ENCODE measurements at regions not wholly inside any gene's neighbourhood (a gene's known extent, or its start where the extent isn't known, plus 50 kb on each side); places are given as distances from the start of the nearest gene placed in this dataset.
A peak's percentile ranks its signal among the peaks of the same experiment; 100 is the strongest.
"Not testable (repeated sequence)": the region's sequence is repeated elsewhere in the genome, so short reads cannot be mapped to it uniquely, and the experiment has no call there.

DNA sequence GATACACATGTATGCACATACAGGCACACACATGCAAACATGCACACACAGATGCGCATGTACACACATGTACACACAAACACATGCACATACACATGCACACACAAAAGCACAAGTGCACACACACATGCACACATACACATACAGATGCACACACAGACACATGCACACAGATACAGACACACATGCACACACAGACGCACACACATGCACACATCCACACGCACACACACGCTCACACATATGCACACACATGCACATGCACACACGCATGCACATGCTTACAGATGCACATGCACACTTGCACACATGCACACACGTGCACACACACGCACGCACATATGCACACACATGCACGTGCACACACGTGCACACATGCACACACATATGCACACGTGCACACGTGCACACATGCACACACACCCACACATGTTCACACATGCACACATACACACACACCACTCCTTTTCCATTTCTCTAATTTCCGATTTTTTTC is 283.8 kb upstream of the FRG2C start:
- in situ Hi-C loops (cut with MboI; ENCODE audit: low sequenced_read_pairs, unreplicated experiment) = no loop called here

DNA sequence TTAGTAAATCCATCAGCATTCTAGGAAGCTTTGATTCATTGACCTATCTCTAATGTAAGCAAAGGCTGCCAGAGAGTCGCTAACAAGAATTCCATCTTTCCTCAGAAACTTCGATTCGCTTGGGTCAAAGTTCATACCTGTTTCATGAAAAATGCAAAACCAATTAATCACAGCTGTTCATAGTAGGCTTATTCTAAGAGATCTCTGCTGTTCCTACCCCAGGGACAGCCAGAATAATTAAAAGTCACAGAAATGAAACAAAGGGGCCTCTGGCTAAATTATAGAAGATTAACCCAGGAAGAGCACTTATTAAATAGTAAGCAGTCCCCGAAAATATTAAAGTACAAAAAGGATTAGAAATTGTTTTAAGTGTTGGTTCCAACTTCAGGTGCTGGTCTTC is 280.1 kb upstream of the FRG2C start:
- DNase-seq (ENCODE audit: low spot score); in situ Hi-C loops (cut with MboI; ENCODE audit: low sequenced_read_pairs, unreplicated experiment): not testable (repeated sequence)

More for the DNA sequence above, 283.8 kb upstream of the FRG2C start:
- DNase-seq (ENCODE audit: low spot score) = no peak
- TF ChIP-seq, protein P1, sequence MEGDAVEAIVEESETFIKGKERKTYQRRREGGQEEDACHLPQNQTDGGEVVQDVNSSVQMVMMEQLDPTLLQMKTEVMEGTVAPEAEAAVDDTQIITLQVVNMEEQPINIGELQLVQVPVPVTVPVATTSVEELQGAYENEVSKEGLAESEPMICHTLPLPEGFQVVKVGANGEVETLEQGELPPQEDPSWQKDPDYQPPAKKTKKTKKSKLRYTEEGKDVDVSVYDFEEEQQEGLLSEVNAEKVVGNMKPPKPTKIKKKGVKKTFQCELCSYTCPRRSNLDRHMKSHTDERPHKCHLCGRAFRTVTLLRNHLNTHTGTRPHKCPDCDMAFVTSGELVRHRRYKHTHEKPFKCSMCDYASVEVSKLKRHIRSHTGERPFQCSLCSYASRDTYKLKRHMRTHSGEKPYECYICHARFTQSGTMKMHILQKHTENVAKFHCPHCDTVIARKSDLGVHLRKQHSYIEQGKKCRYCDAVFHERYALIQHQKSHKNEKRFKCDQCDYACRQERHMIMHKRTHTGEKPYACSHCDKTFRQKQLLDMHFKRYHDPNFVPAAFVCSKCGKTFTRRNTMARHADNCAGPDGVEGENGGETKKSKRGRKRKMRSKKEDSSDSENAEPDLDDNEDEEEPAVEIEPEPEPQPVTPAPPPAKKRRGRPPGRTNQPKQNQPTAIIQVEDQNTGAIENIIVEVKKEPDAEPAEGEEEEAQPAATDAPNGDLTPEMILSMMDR (IDR thresholded peaks at IDR 0.05; ENCODE audit: borderline replicate concordance, control extremely low read depth, extremely low read depth, insufficient read depth, missing control alignments) = no peak

DNA sequence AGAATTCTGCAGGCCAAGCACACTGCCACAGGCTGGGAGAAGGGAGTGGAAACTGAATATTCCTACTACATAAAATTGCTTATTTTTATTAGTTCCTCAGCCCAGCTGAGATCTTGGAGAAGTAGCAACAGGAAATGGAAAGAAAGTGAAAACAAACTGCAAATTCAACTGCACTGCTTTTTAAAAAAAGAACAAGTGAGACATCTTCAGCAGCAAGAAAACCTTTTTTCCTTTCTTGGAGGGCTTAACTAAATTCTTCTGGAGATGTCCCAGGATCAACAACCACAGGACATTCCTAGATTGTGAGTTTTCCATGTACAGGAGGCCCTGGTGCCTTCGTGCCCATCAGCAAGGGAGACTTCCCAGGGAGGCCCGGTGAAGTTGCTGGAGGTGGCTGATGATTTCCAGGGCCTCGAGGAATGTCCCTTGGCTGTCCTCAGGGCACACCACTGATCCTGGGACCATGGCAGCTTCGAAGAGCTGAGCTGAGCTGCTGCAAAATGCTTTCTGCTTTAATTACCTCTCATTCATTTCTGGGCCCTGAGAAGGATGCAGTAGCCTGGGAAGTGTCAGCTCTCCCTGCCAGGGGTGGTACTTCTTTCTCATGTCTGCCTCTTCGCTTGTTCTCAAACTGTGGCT is 275.5 kb upstream of the FRG2C start:
- DNase-seq (ENCODE audit: low spot score); in situ Hi-C loops (cut with MboI; ENCODE audit: low sequenced_read_pairs, unreplicated experiment): not testable (repeated sequence)

DNA sequence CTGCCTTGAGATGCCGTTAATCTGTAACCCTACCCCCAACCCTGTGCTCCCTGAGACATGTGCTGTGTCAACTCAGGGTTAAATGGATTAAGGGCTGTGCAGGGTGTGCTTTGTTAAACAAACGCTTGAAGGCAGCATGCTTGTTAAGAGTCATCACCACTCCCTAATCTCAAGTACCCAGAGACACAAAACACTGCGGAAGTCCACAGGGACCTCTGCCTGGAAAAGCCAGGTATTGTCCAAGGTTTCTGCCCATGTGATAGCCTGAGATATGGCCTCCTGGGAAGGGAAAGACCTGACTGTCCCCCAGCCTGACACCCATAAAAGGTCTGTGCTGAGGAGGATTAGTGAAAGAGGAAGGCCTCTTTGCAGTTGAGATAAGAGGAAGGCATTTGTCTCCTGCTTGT is 270.8 kb upstream of the FRG2C start:
- DNase-seq (ENCODE audit: low spot score); in situ Hi-C loops (cut with MboI; ENCODE audit: low sequenced_read_pairs, unreplicated experiment): not testable (repeated sequence)

DNA sequence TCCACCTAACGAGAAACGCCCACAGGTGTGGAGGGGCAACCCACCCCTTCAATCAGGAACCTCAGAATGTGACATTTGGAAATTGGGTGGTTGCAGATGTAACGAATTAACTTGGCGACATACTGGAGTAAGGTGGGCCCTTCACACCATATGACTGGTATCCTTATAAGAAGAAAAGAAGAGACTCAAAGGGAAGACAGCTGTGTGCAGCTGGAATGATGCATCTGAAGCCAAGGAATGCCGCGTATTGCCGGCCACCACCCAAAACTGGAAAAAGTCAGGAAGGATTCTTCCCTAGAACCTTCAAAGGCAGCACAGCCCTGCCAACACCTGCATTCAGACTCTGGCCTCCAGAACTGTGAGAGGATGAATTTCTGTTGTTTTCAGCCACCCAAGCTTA is 270.0 kb upstream of the FRG2C start:
- DNase-seq (ENCODE audit: low spot score); in situ Hi-C loops (cut with MboI; ENCODE audit: low sequenced_read_pairs, unreplicated experiment): not testable (repeated sequence)

DNA sequence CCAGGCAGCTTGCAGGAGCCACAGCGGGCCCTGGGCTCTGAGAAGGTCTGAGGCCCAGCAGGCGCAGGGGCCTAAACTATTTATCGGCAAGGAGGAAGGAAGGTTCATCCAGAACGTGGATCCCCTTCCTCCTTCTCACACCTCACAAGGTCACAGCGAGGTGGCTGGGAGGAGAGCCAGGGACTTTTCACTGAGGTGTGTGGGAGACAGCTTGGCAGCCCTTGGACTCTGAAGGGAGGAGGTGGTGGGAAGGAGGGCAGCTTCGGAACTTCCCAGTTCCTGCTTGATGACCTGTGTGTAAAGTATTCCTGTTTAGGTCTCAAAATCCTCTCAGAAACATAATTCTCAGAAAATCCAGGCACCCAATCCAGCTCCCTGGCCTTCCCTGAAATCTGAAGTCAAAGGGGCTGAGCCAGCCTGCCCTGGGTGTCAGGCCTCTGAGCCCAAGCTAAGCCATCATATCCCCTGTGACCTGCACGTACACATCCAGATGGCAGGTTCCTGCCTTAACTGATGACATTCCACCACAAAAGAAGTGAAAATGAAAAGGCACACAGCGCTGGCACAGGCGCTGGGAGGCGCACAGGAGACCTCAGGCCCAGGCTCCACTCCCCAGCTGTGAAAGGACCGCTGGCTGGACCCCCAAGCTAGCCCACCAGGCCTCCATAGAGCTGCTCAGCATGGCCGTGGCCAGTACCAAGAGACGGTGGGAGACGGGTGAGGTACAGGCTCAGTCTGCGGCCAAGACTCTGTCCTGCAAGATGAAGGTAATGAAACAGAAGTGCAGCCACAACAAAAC is 269.4 kb upstream of the FRG2C start:
- in situ Hi-C loops (cut with MboI; ENCODE audit: low sequenced_read_pairs, unreplicated experiment); DNase-seq (ENCODE audit: low spot score): not testable (repeated sequence)

DNA sequence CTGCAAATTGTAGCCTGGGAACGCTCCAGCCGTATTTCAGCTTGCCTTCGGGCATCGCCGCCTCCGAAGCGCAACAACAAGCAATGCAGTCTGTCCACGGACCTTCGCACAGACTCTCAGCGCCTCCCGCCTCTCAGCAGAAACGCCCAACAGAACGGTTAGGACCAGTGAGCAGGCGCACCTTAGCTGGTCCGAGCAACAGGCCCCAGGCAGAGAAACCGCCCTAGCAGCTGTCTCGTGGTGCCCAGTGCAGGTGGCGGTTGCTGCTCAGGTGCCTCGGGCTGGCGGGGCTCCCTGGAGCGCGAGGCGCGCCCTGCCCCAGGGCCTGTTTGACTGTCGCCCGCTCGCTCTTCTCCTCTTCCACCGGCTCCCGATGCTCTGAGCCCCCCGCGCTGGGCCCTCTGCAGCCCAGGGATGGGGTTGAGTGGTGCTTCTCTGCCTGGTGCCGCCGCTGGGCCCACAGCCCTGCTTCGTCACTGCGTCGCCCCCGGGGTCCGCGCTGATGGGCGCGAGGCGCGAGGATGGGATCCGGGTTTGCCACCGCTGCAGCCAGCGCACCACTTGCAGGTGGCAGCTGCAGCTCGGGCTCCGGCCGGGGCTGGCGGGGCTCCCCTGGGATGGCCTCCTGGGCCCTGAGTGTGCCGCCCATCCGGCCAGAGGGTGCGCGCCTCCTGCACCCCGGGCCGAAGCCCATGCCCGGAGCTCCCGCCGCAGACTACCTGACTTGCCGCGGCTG is 268.4 kb upstream of the FRG2C start:
- no peak for DNase-seq (ENCODE audit: low spot score)
- in situ Hi-C loops (cut with MboI; ENCODE audit: low sequenced_read_pairs, unreplicated experiment) = no loop called here
- TF ChIP-seq, protein P1 (IDR thresholded peaks at IDR 0.05; ENCODE audit: borderline replicate concordance, control extremely low read depth, extremely low read depth, insufficient read depth, missing control alignments) = no peak

DNA sequence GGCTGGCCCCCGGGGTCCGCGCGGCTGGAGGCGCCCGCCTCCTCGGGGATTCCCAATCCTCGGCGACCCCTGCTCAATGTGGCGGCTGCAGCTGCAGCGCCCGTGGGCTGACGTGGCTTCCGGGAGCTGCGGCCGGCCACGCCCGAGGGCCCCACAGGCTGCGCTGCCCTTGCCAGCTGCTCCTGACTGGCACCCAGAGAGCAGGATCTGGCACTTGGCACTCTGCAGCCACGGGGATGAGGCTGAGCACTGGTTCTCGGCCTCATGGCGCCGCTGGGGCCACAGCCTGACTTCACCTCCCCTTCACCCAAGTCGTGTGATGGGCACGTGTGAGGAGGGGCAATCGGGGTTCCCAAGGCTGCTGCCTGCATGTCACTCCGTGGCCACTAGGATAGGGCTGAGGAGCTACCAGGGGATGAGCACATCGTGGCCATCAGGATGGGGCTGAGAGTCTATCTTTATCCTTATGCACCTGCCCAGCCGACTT is 267.8 kb upstream of the FRG2C start:
- in situ Hi-C loops (cut with MboI; ENCODE audit: low sequenced_read_pairs, unreplicated experiment) = no loop called here
- DNase-seq (ENCODE audit: low spot score) = peak; percentile 16
- TF ChIP-seq, protein P1 (IDR thresholded peaks at IDR 0.05; ENCODE audit: borderline replicate concordance, control extremely low read depth, extremely low read depth, insufficient read depth, missing control alignments) = no peak

DNA sequence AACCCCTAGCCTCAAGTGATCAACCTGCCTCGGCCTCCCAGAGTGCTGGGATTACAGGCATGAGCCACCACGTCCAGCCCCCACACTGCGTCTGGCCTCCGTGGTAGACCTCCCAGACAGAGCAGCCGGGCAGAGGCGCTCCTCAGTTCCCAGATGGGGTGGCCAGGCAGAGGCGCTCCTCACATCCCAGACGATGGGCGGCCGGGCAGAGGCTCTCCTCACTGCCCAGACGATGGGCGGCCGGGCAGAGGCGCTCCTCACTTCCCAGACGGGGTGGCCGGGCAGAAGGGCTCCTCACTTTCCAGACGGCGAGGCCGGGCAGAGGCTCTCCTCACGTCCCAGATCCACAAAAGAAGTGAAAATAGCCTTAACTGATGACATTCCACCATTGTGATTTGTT is 266.6 kb upstream of the FRG2C start:
- in situ Hi-C loops (cut with MboI; ENCODE audit: low sequenced_read_pairs, unreplicated experiment); DNase-seq (ENCODE audit: low spot score): not testable (repeated sequence)
